HG03442 (cell line): ENCODE measurements at regions not wholly inside any gene's neighbourhood (a gene's known extent, or its start where the extent isn't known, plus 50 kb on each side); places are given as distances from the start of the nearest gene placed in this dataset.
"Not testable (repeated sequence)": the region's sequence is repeated elsewhere in the genome, so short reads cannot be mapped to it uniquely, and the experiment has no call there.

Source experiments
- ATAC-seq: cut with Tn5 transposase; IDR thresholded peaks from one replicate; pipeline ENCODE4 v1.9.1; 2021; ENCODE audit warnings: mild to moderate bottlenecking, moderate library complexity; ENCODE audit not compliant: unreplicated experiment

DNA sequence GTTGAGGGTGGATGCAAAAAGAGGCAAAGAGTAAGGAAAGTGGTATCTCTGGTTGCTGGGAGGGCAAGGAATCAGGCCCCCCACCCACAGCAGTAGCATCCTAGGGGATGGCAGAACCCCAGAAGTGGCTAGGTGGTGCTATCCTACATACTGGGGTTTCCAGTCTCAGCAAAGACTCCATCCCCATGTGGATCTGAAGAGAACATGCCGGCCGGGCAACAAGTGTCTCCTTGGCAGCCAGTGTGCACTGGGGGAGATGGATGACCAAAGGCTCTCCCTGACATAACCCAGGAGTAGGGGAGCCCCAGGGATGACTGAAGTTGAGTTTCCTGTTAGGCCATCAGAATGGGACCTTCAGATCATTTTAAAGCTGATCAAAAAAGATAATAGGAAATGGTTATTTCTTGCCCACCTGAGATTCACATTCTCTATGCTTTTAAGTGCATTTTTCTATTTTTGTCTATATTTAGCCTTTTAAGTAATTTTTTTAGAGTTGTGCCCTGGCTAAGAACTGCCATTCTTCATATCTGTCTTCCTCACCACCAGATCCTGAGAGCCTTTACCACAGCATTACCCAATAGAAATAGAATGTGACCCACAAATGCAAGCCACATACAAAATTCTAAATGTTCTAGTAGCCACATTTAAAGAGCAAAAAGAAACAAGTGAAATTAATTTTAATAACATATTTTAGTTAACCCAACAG lies 78.7 kb upstream of the SMIM23 start:
- no peak for ATAC-seq

DNA sequence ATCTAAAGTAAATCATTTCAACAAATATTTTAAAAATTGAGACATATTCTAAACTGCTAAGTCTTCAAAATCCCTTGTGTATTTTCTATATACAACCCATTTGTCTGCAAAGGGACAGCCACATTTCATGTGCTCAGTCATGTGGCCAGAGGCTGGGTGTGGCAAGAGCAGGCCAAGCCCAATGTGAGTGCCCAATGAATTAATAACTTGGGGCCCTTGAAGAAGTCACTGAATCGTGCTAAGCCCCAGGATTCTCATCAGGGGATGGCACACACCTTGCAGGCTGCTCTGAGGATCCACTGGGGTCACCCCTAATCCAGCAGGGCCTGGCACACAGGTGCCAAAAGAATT lies 78.2 kb upstream of the SMIM23 start:
- no peak for ATAC-seq

DNA sequence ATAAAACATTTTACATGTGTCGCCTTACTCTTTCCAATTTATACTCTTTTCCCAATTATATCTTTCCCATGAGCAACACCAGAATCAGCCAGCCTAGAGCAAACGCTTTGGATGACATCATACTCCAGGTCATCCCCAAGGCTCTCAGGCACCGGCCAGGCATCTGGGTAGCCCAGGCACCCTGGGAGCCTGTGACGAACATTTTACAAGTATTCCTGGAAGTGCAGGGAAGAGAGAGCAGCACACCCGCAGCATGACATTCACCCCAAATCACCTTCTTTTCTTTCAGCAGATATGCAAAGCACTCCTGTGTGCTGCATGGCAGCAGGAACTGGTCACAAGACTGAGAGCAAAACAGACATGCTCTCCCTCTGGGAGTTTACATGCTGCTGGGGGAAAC lies 75.7 kb upstream of the SMIM23 start:
- no peak for ATAC-seq

DNA sequence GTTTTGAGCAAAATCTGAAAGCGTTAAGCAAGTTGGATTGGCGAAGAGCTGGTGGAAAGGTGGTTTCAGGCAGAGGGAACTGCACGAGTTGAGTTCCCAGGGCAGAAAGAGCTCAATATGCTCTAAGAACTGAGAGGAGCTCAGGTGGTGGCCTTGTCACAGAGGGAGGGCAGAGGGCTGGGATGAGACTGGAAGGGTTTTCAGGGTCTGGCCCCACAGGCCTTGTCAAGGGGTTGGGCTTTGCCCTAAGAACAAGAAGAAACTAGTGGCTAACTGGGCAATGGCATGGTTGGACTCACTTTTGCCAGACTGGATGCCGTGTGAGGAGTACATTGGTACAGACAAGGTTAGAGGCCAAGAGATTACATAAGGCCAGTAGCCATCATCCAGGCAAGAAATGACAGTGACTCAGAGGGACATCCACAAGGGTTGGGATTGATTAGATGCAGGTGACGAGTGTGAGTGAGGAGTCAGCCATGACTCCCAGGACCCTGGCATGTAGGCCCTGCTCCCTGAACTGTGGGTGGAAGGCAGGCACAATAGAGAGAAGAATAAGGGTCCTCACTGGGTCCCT lies 75.1 kb upstream of the SMIM23 start:
- ATAC-seq, result no peak

DNA sequence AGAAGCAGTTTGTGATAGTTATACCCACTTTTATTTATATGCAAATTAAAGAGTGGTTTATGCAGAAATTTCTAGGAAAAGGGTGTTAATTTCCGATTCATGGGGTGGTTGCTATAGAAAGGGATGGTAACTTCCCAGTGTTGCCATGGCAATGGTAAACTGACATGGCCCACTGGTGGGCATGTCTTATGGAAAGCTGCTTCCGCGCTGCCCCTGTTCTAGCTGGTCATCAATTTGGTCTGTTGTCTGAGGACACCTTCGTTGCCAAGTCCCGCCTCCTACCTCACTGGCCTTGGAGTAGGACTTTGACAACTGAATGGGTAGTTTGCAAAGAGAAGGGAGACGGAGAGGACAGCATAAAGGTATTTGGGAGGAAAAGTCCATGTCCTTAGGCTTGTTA lies 74.0 kb upstream of the SMIM23 start:
- no peak for ATAC-seq

DNA sequence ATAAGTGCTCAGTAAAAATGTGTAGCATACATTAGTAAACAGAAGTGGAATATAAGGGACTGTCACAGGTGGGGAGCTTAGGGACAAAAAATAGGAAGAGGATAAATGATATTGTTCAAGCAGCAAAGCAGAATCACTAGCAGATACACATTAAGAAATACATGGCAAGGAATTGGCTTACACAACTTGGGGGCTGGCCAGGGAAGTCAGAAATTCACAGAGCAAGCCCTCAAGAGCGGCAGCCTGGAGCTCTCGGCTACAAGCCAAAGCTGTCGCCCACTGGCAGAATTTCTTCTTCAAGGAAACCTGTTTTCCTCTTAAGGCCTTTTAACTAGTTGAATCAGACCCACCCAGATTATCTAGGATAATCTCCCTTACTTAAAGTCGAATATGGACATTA lies 73.0 kb upstream of the SMIM23 start:
- no peak for ATAC-seq

DNA sequence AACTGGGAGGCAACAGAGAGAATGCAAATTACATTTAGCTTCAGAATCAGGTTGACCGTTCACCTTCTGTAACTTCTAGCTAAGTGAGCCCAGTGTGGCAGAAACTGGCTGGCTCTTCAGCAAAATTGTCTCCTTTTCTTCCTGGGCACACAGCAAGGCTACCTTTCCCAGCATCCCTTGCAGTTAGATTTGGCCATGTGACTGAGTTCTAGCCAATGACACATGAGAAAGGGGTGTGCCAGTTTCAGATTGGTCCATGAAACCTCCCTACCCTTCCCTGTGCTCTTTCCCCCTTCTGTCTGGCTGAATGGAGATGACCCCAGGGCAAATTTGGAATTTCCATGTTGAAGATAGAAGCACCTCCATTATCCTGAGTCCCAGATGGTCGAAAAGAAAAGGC lies 72.5 kb upstream of the SMIM23 start:
- no peak for ATAC-seq

DNA sequence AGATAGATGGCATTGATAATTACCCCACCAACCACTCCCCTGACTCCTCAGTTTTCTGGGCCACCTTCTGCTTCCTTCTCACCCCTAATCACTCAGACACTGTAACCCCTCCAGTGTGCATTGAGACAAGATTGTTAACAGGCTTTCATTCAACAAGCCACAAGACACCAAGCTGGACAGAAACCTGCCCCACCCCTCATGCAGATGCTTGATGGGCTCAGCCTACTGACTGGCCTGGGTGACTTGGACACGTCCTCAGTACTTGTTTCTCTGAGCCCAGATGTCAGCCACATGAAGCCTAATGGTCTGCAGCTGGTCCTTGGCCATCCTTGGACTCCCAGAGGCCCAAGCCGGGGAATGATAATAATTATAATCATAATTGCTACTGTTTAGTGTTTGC lies 71.4 kb upstream of the SMIM23 start:
- ATAC-seq, result no peak

DNA sequence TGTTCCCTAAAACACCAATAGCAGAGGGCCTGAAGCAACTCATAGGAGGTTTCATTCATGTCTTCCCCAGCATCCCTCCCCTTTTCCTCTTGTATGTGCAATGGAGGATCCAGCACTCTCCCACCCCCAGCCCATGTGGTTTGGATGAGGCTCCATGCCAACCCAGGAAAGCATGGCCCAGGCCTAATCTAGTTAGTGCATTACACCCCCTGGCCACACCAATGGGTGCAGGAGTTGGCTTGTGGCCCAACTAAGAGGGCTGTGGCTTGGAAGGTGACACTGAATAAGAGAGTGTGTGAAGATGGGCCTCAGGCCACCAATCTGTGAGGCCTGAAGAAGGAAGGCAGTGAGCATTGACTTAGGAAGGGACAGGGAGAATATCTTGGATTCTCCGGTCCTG lies 70.8 kb upstream of the SMIM23 start:
- no peak for ATAC-seq

DNA sequence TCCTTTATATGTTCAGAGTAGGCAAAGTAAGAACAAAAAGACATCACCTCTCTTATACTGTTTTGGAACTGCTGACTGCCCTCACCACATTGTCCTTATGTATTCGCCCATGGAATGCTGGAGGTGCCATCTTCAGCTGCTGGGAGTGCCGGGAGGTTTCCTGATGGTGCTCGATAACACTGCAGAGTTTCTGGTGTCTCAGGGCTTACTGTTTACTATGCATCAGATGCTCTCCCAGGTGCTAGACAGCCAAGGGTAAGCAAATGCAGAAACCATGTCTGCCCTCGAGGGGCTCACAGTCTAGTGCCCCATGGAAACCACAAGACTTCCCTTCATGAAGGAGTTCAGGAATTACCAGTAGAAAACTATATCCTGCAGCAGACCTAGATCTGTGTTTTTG lies 70.1 kb upstream of the SMIM23 start:
- no peak for ATAC-seq

DNA sequence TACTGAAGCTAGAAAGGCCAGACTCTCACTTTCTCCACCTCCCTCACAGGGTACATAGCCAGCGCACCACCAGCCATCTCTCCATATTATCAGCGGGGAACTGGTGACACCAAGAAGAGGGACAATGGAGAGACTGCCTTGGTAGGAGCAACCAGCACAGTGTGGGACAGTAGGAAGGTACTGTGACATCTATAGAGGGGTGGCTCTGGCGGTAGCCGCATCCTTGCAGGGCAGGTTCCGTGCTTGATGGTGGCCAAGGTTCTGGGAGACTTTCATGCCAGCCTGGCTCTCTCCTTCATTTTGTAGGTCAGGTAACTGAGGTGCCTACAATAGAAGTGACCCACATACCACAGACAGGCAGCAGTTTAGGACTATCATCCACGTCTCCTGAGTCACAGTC lies 65.5 kb upstream of the SMIM23 start:
- no peak for ATAC-seq

DNA sequence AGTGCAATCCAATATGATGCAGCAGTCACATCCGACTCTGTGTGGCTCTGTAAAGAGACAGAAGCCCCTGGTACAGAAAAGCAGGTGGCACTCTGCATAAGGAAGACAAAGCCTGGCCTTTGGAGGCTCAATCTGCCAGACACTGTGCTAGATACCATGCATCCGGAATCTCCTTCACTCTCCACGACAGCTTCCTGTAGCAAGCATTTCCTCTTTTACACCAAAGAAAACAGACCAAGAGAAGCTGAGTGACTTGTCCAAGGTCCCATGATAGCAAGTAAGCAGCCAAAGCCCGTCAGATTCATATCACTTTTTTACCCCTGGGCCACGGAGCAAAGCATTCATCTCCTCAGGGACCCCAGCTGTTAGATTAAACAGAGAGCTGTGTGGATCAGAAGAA lies 64.2 kb upstream of the SMIM23 start:
- ATAC-seq, result no peak

DNA sequence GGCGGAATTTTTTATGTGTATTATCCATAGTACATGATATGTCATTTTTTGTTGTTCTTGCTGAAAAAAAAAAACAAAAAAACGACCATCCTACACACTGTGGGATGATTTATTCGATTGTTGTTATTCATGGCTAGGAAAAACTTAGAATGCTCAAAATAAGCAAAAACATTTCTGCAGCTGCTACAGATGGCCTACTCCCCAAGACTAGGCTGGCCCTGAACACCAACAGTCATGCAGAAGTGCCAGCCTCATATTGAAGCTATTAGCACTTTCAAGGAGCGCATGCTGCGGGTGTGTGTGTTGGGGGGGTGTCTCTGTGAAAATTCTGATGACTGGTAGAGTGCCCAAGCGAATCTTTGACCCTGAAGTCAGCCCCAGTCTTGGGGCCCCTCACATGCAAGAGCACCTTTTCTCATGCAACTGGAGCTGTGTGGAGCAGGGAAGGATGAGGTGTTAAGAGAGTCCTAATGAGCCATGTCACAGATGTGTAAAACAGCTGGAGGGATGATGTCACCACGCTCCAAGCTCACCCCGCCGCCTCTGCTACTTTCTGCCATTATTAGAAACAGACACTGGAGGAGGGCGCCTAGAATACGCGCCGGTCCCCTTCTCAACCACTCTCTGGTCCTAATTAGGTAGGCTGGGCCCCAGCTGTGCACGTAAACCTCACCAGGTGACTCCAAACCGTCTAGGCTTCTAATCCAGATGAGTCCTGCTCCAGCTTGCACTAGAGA lies 61.0 kb upstream of the SMIM23 start:
- ATAC-seq, result no peak

DNA sequence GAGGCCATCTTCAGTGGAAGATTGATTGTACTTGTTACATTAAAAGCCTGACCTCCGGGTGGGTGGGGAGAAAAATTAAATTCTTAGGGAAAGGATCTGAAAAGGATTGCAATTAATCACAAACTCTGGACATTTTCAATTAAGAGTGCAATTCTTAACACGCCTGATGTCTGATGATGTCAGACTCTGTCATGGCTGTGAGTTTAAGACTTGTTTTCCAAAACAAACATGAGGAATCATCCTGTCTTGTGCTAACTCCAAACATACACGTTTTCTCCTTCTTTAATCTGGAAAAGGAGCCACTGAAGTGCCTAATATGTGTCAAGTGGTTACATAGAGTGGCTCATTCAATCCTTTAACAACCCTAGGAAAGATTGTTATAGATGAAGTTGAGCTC lies 60.4 kb upstream of the SMIM23 start:
- ATAC-seq, result no peak

DNA sequence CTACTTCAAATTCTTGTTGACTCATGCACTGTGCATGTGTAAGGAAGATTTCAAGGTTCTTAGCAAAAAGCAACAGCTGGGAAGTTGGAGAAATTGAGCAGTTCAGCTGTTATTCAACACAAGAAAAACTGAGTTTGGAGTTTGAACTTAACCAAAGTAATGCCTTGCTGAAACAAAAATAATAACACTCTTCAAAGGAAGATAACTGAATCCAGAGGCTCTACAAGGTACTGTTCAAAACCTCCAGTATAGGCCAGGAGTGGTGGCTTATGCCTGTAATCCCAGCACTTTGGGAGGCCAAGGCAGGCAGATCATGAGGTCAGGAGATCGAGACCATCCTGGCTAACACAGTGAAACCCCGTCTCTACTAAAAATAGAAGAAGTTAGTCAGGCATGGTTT lies 58.8 kb upstream of the SMIM23 start:
- ATAC-seq, result not testable (repeated sequence)

DNA sequence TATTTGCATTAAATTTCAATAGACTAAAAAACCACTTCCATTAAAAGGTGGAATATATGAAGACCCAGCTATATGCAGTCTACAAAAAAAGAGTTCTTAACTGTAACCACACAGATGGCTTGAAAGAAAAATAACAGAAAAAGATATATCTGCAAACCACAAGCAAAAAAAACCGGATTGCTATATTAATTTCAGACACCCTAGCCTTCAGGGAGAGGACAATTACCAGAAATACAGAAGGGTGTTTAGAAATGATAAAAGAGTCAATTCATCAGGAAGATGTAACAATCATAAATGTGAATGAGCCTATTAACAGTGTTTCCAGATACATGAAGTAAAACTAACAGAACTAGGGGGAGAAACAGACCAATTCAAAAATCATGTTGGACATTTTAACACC lies 56.9 kb upstream of the SMIM23 start:
- ATAC-seq, result no peak
